Left lung (tissue), 4 donors: ENCODE measurements at regions not wholly inside any gene's neighbourhood (a gene's known extent, or its start where the extent isn't known, plus 50 kb on each side); places are given as distances from the start of the nearest gene placed in this dataset.

Experiments
- ATAC-seq: fragments of 200-7000 bp; cut with Tn5 transposase; one replicate; pipeline ENCODE4 v1.9.1; 2020; ENCODE audit warnings: moderate library complexity
- DNase-seq, 4 donors: peaks; one replicate each; pipeline ENCODE4 v3.0.0-alpha.2; 2013 to 2020
- H3K27ac ChIP-seq, 2 donors: fragments of 200-600 bp; sonication (generic) in 1 of 2; one replicate each; pipeline versions ENCODE4 v1.5.0 to v1.8.0; 2020 to 2021
- H3K27me3 ChIP-seq, 2 donors: fragments of 200-600 bp; sonication (generic) in 1 of 2; one replicate each; pipeline versions ENCODE4 v1.5.0 to v1.8.0; 2020 to 2021
- H3K36me3 ChIP-seq, 2 donors: fragments of 200-600 bp; sonication (generic) in 1 of 2; one replicate each; pipeline versions ENCODE4 v1.5.0 to v1.8.0; 2020 to 2021
- H3K4me1 ChIP-seq, 2 donors: fragments of 200-600 bp; one replicate each; pipeline ENCODE4 v1.8.0; 2021
- H3K4me3 ChIP-seq, 2 donors: fragments of 200-600 bp; sonication (generic) in 1 of 2; one replicate each; pipeline versions ENCODE4 v1.5.0 to v1.8.0; 2020 to 2021; ENCODE audit warnings: mild to moderate bottlenecking in 1 of 2
- H3K9me3 ChIP-seq, 2 donors: fragments of 200-600 bp; sonication (generic) in 1 of 2; one replicate each; pipeline versions ENCODE4 v1.5.0 to v1.8.0; 2020 to 2021
- CTCF ChIP-seq, 2 donors: fragments of 200-600 bp; sonication (generic) in 1 of 2; IDR thresholded peaks; one replicate each; pipeline versions ENCODE4 v1.5.0 to v1.8.0; 2021; ENCODE audit warnings: antibody characterized with exemption in 2 of 2
- intact Hi-C, 2 donors: fragments of 100-400 bp; cut with DNase I; formaldehyde crosslinking; loops; one replicate each; pipeline versions ENCODE4 v1.11.2 to v1.14.2; 2022
- donor health status: DM: no; HTN: yes; CAD: no.
- donor health status: DM: no; HTN: no; CAD: no.

- no peak overlapping the region for H3K27ac ChIP-seq
- H3K36me3 ChIP-seq: no peaks in the 10 kb centered on the region
- intact Hi-C loops: no loop called here
- H3K4me1 ChIP-seq: no peaks in the 10 kb centered on the region
- TF ChIP-seq CTCF (IDR thresholded peaks at IDR 0.05): no peak
- DNase-seq: no peak
- no peak for ATAC-seq
- H3K4me3 ChIP-seq: no peak overlapping the region
- no peaks in the 10 kb centered on the region for H3K27me3 ChIP-seq
- no peaks in the 10 kb centered on the region for H3K9me3 ChIP-seq
Observed at GRCh38 chr5:99317136-99317535, 388.3 kb upstream of the CHD1 start.

- Histone ChIP-seq H3K4me1 (no peaks in the 10 kb centered on the region), H3K36me3 (no peaks in the 10 kb centered on the region), H3K27ac (no peak overlapping the region), H3K4me3 (no peak overlapping the region), H3K27me3 (no peaks in the 10 kb centered on the region), H3K9me3 (no peaks in the 10 kb centered on the region)
- intact Hi-C loops: no loop called here
- no peak for DNase-seq
- no peak for TF ChIP-seq CTCF (IDR thresholded peaks at IDR 0.05)
- no peak for ATAC-seq
Observed at GRCh38 chr5:99316484-99316883, 387.7 kb upstream of the CHD1 start.

- H3K4me3 ChIP-seq: no peak overlapping the region
- no peaks in the 10 kb centered on the region for H3K9me3 ChIP-seq
- no peaks in the 10 kb centered on the region for H3K27me3 ChIP-seq
- no peak for TF ChIP-seq CTCF (IDR thresholded peaks at IDR 0.05)
- peak overlapping the region in 1 of 2 donors; percentile 57 for H3K27ac ChIP-seq
- no peak for ATAC-seq
- DNase-seq: no peak
- H3K4me1 ChIP-seq: no peaks in the 10 kb centered on the region
- intact Hi-C loops: no loop called here
- no peaks in the 10 kb centered on the region for H3K36me3 ChIP-seq
Observed at GRCh38 chr5:99315413-99316183, 386.8 kb upstream of the CHD1 start.

- intact Hi-C loops: no loop called here
- no peaks in the 10 kb centered on the region for H3K27me3 ChIP-seq
- no peak overlapping the region for H3K27ac ChIP-seq
- no peak for TF ChIP-seq CTCF (IDR thresholded peaks at IDR 0.05)
- no peaks in the 10 kb centered on the region for H3K9me3 ChIP-seq
- no peak for ATAC-seq
- DNase-seq: peak in 2 of 4 donors; percentile 73 to 80
- no peaks in the 10 kb centered on the region for H3K36me3 ChIP-seq
- no peaks in the 10 kb centered on the region for H3K4me1 ChIP-seq
- H3K4me3 ChIP-seq: no peak overlapping the region
Observed at GRCh38 chr5:99314721-99315120, 385.9 kb upstream of the CHD1 start.

GRCh38 chr5:99308131-99308530 lies 379.3 kb upstream of the CHD1 start:
- DNase-seq (no peak), ATAC-seq (no peak)
- Histone ChIP-seq H3K27me3 (no peaks in the 10 kb centered on the region), H3K4me3 (no peak overlapping the region), H3K4me1 (no peaks in the 10 kb centered on the region), H3K36me3 (no peaks in the 10 kb centered on the region), H3K9me3 (no peaks in the 10 kb centered on the region), H3K27ac (no peak overlapping the region)
- no peak for TF ChIP-seq CTCF (IDR thresholded peaks at IDR 0.05)
- intact Hi-C loops: no loop called here
